Activated naive CD4-positive, alpha-beta T cell treated with anti-CD3 and anti-CD28 coated beads, Interleukin-2, amount 50 U/mL, for 24 hours (primary cell): ENCODE measurements at regions not wholly inside any gene's neighbourhood (a gene's known extent, or its start where the extent isn't known, plus 50 kb on each side); places are given as distances from the start of the nearest gene placed in this dataset.

Experiments
- H3K27ac Mint-ChIP-seq: one replicate; pipeline ENCODE4 v1.8.0; 2021; ENCODE audit warnings: mild to moderate bottlenecking, mixed read lengths
- H3K27me3 Mint-ChIP-seq: one replicate; pipeline ENCODE4 v1.8.0; 2021; ENCODE audit warnings: mixed read lengths
- H3K36me3 Mint-ChIP-seq: one replicate; pipeline ENCODE4 v1.8.0; 2021; ENCODE audit warnings: mixed read lengths
- H3K4me1 Mint-ChIP-seq: one replicate; pipeline ENCODE4 v1.8.0; 2021; ENCODE audit warnings: mixed read lengths
- H3K4me3 Mint-ChIP-seq: one replicate; pipeline ENCODE4 v1.8.0; 2021; ENCODE audit warnings: mild to moderate bottlenecking, mixed read lengths
- H3K9me3 Mint-ChIP-seq: one replicate; pipeline ENCODE4 v1.8.0; 2021; ENCODE audit warnings: mixed read lengths

DNA sequence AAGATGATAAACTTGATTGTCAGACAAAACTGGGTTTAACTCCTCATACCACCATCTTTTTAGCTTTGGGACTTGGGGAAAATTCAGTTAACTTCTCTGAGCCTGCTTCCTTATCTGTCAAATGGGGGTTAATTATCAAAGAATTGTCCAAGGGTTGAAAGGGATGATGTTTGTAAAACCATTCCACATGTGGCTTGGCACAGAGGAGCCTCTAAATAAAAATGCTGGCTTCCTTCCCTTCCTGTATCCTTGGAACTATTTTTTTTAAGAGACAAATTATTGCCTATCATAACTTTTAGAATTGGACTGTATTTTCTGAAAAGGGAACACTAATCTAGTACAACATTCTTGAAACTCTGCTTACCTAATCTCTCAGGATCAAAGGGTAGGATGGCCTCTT is 143.4 kb upstream of the USP24 start:
- Mint-ChIP-seq H3K36me3 (no peaks in the 10 kb centered on the region), H3K27ac (no peak overlapping the region), H3K9me3 (no peaks in the 10 kb centered on the region), H3K4me1 (no peaks in the 10 kb centered on the region), H3K27me3 (peaks cover 3% of the 10 kb centered on the region), H3K4me3 (no peak overlapping the region)

DNA sequence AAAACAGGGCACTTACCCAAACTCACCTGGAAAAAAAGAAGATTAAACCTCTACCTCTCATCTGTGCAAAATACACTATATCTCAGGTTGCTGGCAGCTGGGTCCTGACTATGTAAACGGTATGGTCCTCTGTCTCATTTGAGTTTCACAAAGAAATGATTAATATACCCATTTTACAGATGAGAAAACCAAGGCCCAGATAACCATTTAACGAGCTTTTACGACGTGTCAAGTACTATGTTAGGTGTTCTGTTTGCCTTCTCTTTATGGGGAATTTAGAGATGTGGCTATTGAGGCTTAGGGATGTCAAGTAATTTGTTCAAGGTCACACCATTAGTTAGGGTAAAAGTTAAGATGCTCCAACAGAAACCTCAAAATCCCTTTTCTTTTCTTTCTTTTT is 140.4 kb upstream of the USP24 start:
- no peaks in the 10 kb centered on the region for H3K36me3 Mint-ChIP-seq
- H3K4me3 Mint-ChIP-seq = no peak overlapping the region
- no peak overlapping the region for H3K27ac Mint-ChIP-seq
- no peaks in the 10 kb centered on the region for H3K9me3 Mint-ChIP-seq
- H3K4me1 Mint-ChIP-seq = no peaks in the 10 kb centered on the region
- peaks cover 7% of the 10 kb centered on the region for H3K27me3 Mint-ChIP-seq

DNA sequence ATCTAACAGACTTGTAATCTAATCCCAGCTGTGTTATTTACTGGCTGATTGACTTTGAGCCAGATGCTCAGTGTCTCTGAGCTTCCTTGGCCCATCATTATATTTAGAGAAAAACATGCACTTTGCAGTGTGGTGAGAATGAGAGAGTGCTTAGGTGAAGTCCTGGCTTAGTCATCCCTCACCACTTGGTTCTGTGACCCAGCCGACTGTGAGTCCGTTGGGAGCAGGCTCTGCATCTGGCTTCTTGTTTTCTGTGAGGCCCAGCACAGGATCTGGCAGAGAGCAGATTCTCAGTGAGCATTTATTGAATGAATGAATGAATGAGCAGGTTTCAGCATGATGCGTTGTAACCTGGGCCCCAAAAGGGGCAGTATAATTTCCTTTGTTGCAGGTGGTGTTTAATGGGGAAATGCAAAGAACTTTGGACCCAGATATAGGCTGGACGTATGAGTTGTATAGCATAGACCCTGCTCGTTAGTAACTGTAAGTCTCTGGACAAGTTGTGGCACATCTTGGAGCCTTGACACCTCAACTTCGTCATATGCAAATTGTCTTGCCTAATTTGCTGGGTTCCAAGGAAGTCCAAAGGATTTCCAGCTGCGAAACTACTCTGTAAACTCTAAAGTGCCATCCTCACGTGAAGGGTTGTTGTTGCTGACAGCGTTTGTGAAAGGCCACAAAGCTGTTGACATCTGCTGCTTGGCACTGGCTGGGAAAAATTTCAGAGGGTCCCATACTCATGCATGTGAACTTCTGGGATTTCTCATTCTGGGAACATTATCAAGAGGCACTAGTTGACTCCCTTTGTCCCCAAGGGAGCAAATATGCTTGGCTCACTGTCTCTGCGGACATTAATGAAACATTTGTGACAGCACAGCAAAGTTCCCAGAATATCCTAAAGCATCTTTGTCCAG is 138.8 kb upstream of the USP24 start:
- no peaks in the 10 kb centered on the region for H3K4me1 Mint-ChIP-seq
- peaks cover 7% of the 10 kb centered on the region for H3K27me3 Mint-ChIP-seq
- H3K36me3 Mint-ChIP-seq = no peaks in the 10 kb centered on the region
- H3K9me3 Mint-ChIP-seq = no peaks in the 10 kb centered on the region
- H3K4me3 Mint-ChIP-seq = no peak overlapping the region
- no peak overlapping the region for H3K27ac Mint-ChIP-seq

DNA sequence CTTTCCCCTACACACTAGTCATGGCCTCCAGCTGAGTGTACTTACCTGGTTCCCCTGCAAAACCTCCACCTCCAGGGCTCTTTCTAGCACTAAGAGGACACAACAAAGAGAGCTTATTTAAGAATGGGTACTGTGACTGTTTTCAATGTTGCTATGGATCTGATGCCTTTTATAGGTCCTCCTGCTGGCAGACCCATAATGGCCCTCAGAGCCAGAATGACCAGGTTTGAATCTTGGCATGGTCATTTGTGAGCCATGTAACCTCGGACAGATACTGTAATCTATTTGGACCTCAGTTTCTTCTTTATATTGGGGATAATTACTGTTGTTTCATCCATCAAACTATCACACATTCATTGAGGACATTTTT is 137.6 kb upstream of the USP24 start:
- Mint-ChIP-seq H3K27me3 (peaks cover 10% of the 10 kb centered on the region), H3K9me3 (no peaks in the 10 kb centered on the region)

DNA sequence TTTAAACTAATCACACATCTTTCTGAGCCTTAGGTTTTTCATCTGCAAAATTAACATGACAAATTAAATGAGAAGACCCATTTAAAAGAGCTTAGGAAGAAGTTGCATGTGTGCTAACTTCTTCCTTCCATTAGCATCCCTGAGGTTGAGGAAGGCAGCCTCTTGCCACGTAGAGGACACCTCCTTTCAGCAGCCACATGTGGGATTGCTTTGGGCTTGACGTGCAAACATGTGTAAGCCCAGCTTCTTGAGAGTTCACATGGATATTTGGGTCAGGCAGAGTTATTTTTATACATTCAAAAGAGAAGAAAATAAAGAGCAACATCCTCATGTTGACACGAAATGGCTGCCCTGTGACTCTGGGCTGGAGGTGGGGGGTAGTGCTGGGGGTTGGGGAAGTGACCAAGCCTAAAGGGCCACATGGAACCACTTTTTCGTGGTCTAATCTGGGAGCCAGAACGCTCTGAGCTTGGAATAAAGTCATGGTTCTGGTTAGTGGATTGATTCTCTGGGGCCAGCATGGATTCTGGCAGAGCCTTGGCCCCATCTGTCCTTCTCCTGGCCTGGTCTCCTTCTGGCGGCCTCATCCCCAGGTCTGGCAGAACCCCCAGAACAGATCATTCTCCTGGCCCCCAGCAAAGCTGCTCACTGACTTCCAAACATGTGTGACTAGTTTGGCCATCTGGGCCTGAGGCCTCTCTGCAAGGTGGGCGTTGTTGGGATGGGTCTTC is 137.1 kb upstream of the USP24 start:
- Mint-ChIP-seq H3K27me3 (peaks cover 10% of the 10 kb centered on the region), H3K4me3 (no peak overlapping the region), H3K9me3 (no peaks in the 10 kb centered on the region), H3K4me1 (no peaks in the 10 kb centered on the region), H3K27ac (no peak overlapping the region), H3K36me3 (no peaks in the 10 kb centered on the region)

More for the DNA sequence above, 137.6 kb upstream of the USP24 start:
- Mint-ChIP-seq H3K4me3 (no peak overlapping the region), H3K27ac (no peak overlapping the region), H3K4me1 (no peaks in the 10 kb centered on the region), H3K36me3 (no peaks in the 10 kb centered on the region)

DNA sequence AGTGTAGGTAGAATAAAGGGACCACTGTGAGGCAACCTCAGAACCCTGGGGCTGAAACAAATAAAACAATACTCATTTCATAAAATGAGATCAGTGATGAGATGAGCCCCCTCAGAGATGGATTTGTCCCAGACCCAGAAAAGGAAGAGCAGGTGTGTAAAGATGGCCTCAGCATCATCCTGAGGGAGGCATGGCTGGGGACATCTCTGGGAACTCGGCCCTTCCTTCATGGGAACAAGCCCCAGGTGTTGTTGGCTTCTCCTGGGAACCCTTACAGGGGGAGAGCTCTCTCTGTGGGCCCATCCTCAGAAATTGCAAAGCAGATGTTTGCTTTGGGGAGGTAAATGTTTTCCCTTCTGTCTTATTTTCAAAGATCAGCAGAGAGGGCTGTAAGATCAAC is 133.2 kb upstream of the USP24 start:
- H3K9me3 Mint-ChIP-seq = no peaks in the 10 kb centered on the region
- H3K27ac Mint-ChIP-seq = no peak overlapping the region
- no peaks in the 10 kb centered on the region for H3K4me1 Mint-ChIP-seq
- H3K27me3 Mint-ChIP-seq = peaks cover 11% of the 10 kb centered on the region
- no peak overlapping the region for H3K4me3 Mint-ChIP-seq
- H3K36me3 Mint-ChIP-seq = no peaks in the 10 kb centered on the region

DNA sequence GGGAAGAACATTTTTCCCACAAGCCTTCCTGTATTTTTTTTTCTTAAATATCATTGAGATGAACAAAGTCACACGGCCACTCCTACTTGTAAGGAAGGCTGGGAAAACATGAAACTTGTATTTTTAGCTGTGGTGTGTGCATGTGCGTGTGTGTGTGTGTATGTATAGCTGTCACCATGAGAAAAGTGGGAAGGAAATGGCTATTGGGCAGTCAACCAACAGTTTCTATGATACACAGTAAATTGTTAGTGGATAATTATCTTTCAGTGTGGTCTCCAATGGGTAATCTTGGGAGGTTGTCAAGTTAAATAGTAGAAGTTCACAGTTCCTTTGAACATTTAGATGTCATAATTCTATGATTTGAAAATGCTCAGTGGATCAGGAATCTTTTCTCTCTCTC is 132.7 kb upstream of the USP24 start:
- Mint-ChIP-seq H3K27ac (no peak overlapping the region), H3K36me3 (no peaks in the 10 kb centered on the region), H3K27me3 (peaks cover 11% of the 10 kb centered on the region), H3K4me1 (no peaks in the 10 kb centered on the region), H3K9me3 (no peaks in the 10 kb centered on the region), H3K4me3 (no peak overlapping the region)

DNA sequence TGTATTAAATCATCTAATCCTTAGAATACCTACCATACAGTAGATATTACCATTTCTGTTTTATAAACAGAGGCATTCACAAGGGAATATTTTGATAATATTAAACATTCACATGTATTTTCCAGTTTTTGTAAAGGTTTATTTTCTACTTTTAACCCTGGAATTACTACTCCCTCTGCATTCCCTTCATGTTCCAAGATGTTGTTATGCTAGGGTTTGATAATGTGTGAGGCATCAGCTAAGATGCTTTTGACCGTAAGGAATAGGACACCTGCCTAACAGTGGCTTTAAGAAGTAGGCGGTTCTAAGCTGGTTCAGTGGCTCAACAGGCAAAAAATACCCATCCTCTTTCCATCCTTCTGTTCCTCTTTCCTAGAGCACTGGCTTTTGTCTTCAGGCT is 131.9 kb upstream of the USP24 start:
- Mint-ChIP-seq H3K9me3 (no peaks in the 10 kb centered on the region), H3K36me3 (no peaks in the 10 kb centered on the region), H3K27me3 (peaks cover 10% of the 10 kb centered on the region), H3K4me3 (no peak overlapping the region), H3K27ac (no peak overlapping the region), H3K4me1 (no peaks in the 10 kb centered on the region)

DNA sequence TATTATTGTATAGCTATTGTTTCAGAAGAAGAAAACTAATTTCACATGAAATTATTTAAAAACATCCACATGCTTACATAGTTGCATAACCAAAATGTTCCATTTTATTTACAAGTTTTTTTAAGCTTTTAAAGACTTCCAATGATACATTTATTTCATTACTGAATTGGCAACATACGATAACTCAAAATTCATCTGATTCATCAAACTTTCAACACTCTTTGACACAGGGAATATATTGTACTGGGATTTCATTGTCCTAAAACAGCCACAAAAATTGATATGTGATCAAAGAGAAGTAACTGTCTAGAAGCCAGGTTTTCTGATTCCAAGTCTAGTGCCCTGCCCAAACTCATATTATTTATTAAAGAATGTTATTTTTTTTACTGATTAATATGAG is 131.4 kb upstream of the USP24 start:
- peaks cover 9% of the 10 kb centered on the region for H3K27me3 Mint-ChIP-seq

DNA sequence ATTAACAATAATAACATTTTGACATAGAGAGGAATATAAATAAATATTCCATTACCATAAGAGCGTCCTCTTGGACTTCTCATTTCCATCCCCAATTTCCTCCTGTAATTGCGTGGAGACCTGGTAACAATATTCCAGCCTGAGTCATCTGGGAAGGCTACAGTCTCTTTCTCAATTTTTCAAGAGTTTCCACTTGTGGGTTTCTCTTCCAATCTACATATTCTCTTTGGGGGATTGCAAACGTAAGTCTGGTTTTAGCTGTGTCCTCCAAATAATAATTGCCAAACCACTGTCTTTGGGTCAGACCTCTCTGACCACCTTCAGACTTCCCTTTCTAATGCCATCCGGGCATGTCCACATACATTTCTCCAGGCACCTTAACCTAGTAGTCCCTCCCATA is 124.5 kb upstream of the USP24 start:
- H3K36me3 Mint-ChIP-seq = no peaks in the 10 kb centered on the region
- H3K4me1 Mint-ChIP-seq = no peaks in the 10 kb centered on the region
- peaks cover 8% of the 10 kb centered on the region for H3K9me3 Mint-ChIP-seq
- no peak overlapping the region for H3K27ac Mint-ChIP-seq
- no peaks in the 10 kb centered on the region for H3K27me3 Mint-ChIP-seq
- no peak overlapping the region for H3K4me3 Mint-ChIP-seq

More for the DNA sequence above, 131.4 kb upstream of the USP24 start:
- H3K36me3 Mint-ChIP-seq = no peaks in the 10 kb centered on the region
- H3K9me3 Mint-ChIP-seq = no peaks in the 10 kb centered on the region
- H3K27ac Mint-ChIP-seq = no peak overlapping the region
- H3K4me1 Mint-ChIP-seq = no peaks in the 10 kb centered on the region
- H3K4me3 Mint-ChIP-seq = no peak overlapping the region

DNA sequence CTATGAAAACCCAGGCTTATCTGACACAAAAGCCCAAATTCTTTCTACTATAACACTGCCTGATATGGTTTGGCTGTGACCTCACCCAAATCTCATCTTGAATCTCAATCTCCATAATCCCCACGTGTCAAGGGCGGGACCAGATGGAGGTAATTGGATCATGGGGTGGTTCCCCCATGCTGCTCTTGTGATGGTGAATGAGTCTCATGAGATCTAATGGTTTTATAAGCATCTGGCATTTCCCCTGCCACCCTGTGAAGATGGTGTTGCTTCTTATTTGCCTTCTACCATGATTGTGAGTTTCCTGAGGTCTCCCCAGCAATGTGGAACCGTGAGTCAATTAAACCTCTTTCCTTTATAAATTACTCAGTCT is 123.3 kb upstream of the USP24 start:
- H3K4me1 Mint-ChIP-seq = no peaks in the 10 kb centered on the region
- H3K9me3 Mint-ChIP-seq = peaks cover 8% of the 10 kb centered on the region
- H3K27me3 Mint-ChIP-seq = peaks cover under 1% of the 10 kb centered on the region
- H3K36me3 Mint-ChIP-seq = no peaks in the 10 kb centered on the region
- H3K27ac Mint-ChIP-seq = no peak overlapping the region
- H3K4me3 Mint-ChIP-seq = no peak overlapping the region

DNA sequence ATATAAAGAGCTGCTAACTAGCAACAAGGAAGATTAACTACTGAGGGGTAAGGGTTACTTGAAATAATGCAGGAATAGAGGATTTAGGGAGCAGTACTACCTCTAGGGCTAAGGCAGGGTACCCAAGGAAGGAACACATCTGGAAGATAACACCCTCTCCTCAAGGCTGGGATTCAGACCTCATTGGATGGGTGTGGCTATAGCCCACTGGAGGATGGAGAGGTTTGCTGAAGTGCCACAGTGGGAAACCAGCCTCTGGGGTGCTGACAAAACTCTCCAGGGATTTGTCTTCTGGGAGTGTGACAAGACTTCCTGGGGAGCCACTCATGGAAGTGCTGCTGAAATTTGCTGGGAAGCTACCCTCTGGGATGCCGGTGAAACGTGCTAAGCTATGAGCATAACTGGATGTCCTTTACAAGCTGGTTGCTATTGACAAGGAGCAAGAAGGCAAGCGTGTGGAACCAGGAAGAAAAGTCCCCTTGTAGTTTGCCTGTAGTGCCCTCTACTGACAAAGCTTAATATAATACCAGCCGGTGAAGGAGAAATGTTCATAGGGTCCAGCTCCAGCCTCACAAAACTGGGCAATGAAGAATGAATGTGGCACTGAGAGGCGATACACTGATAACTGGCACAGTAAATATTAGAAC is 122.8 kb upstream of the USP24 start:
- Mint-ChIP-seq H3K27ac (no peak overlapping the region), H3K4me3 (no peak overlapping the region), H3K9me3 (peaks cover 8% of the 10 kb centered on the region), H3K4me1 (no peaks in the 10 kb centered on the region), H3K36me3 (no peaks in the 10 kb centered on the region), H3K27me3 (peaks cover 2% of the 10 kb centered on the region)

DNA sequence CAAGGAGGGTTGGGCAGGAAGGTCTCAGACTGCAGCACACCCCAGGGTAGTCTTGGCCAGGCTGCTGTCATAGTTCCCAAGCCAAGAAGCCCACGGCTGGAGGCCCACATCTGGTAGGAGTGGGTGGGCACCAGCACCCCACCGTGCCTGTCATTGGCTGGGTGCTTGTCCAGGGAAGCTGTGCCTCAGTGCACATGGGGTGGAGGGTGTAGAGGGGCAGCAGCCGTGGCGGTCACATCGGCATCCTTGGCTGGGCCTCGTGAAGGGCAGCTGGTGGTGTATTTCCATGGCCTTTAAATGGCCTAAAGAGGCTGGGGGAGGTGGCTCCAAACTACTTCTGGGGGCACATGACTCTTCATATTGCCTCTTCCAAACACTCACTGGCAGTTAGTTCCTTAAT is 119.6 kb upstream of the USP24 start:
- H3K4me3 Mint-ChIP-seq = no peak overlapping the region
- no peaks in the 10 kb centered on the region for H3K36me3 Mint-ChIP-seq
- H3K27me3 Mint-ChIP-seq = peaks cover 2% of the 10 kb centered on the region
- peaks cover 1% of the 10 kb centered on the region for H3K9me3 Mint-ChIP-seq
- H3K4me1 Mint-ChIP-seq = no peaks in the 10 kb centered on the region
- H3K27ac Mint-ChIP-seq = no peak overlapping the region

DNA sequence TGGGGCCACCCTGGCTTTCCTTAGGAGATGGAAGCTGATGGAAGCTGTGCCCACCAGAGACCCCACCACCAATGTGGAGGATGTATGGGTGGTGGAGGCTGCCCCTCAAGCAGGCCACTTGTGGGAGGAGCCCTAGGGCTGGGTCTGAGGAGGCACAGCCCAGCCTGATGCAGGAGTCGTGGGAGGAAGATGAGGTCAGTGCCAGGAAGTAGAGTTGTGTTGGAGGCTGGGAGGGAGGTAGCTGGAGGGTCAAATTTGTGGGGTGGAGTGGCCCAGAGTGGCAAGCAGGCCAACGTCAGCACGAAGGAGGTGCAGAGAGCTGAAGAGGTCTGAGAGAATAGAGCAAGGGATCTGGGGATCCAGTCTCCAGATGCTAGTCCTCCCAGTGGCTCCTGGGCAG is 119.0 kb upstream of the USP24 start:
- no peak overlapping the region for H3K4me3 Mint-ChIP-seq
- H3K36me3 Mint-ChIP-seq = no peaks in the 10 kb centered on the region
- no peaks in the 10 kb centered on the region for H3K9me3 Mint-ChIP-seq
- no peak overlapping the region for H3K27ac Mint-ChIP-seq
- peaks cover 2% of the 10 kb centered on the region for H3K27me3 Mint-ChIP-seq
- no peaks in the 10 kb centered on the region for H3K4me1 Mint-ChIP-seq

DNA sequence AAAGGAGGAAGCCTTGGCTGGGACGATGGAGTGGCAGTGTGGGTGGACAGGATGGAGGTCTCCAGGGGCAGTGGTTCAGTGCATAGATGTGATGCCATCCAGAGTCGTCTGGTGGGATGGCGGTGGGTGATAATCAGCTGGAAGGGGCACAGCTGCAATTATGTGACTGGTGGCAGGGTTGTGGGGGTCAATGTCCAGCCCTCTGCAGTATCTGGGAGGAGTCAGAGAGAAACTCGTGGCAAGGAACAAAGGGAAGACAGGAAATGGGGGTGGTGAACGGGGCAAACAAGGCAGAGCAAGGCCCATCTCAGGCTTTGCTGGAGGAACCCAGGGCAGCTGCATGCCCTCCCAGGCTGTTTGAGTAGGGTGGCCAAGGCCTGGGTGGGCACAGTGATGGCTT is 118.3 kb upstream of the USP24 start:
- Mint-ChIP-seq H3K4me3 (no peak overlapping the region), H3K27me3 (peaks cover 2% of the 10 kb centered on the region), H3K9me3 (no peaks in the 10 kb centered on the region), H3K27ac (no peak overlapping the region), H3K36me3 (no peaks in the 10 kb centered on the region), H3K4me1 (no peaks in the 10 kb centered on the region)

DNA sequence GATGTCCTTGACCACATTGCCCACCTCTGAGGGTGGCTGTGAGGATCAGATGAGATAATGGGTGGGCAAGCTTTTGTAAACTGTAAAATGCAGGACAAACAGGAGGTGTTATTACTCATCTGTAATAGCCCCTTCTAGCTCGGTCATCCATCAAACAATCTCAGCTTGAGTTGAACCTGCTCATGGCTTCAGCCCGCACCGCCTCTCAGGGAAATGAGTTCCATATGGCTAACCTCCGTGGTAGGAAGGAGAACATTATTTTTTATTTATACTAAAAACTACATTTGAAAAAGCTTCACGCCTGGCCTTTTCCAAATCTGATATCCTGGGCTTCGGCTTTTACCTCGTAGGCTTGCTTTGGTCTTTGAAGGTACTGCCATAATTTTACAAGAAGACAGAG is 116.2 kb upstream of the USP24 start:
- H3K36me3 Mint-ChIP-seq = no peaks in the 10 kb centered on the region
- no peak overlapping the region for H3K4me3 Mint-ChIP-seq
- H3K4me1 Mint-ChIP-seq = no peaks in the 10 kb centered on the region
- no peak overlapping the region for H3K27ac Mint-ChIP-seq
- no peaks in the 10 kb centered on the region for H3K9me3 Mint-ChIP-seq
- H3K27me3 Mint-ChIP-seq = peaks cover 3% of the 10 kb centered on the region
